PC-3 (cell line): ENCODE measurements at regions not wholly inside any gene's neighbourhood (a gene's known extent, or its start where the extent isn't known, plus 50 kb on each side); places are given as distances from the start of the nearest gene placed in this dataset.

Experiments used
- ATAC-seq: fragments of 200-7000 bp; cut with Tn5 transposase; 2 replicates; pipeline ENCODE4 v1.9.1; 2020; ENCODE audit warnings: mild to moderate bottlenecking, moderate library complexity
- BruUV-seq: library from RNA; stranded (reverse); fragments of 400-500 nt; replicated peaks from 2 replicates; lab custom pipeline; 2021; lab: Mats Ljungman, UMichigan
- CTCF ChIA-PET: fragments of 300-600 bp; sonication (Branson Sonifier 250); formaldehyde crosslinking; loops from one replicate; lab custom pipeline; 2022; ENCODE audit warnings: antibody characterized with exemption; lab: Charles Lee
- POLR2A ChIA-PET: fragments of 300-600 bp; sonication (Branson Sonifier 250); formaldehyde crosslinking; loops from one replicate; lab custom pipeline; 2022; ENCODE audit warnings: antibody characterized with exemption; ENCODE audit not compliant: unreplicated experiment; lab: Charles Lee
- DNase-seq: peaks from one replicate; pipeline ENCODE4 v3.0.0-alpha.2; 2015
- H2AFZ ChIP-seq: fragments of 300-600 bp; sonication (generic); 2 replicates; pipeline ENCODE4 v1.6.0; 2016; ENCODE audit warnings: antibody characterized with exemption, low read length
- H3F3A ChIP-seq: fragments of 300-600 bp; sonication (generic); one replicate; pipeline ENCODE4 v1.6.0; 2017; ENCODE audit warnings: antibody characterized with exemption, low read length, control low read depth, mild to moderate bottlenecking; ENCODE audit not compliant: unreplicated experiment
- H3K27ac ChIP-seq: fragments of 300-600 bp; sonication (generic); 2 replicates; pipeline ENCODE4 v1.5.1; 2016; ENCODE audit warnings: mild to moderate bottlenecking, low read length
- H3K27me3 ChIP-seq: fragments of 300-600 bp; sonication (generic); 2 replicates; pipeline ENCODE4 v1.6.1; 2016; ENCODE audit warnings: low read length, mixed read lengths
- H3K36me3 ChIP-seq: fragments of 300-600 bp; sonication (generic); 2 replicates; pipeline ENCODE4 v1.6.1; 2016; ENCODE audit warnings: low read depth, mixed run types, low read length, mixed read lengths
- H3K4me1 ChIP-seq: fragments of 300-600 bp; sonication (generic); 2 replicates; pipeline ENCODE4 v1.5.1; 2016; ENCODE audit warnings: low read length; ENCODE audit not compliant: insufficient read depth
- H3K4me2 ChIP-seq: fragments of 300-600 bp; sonication (generic); 2 replicates; pipeline ENCODE4 v1.6.0; 2016; ENCODE audit warnings: low read length
- H3K4me3 ChIP-seq: fragments of 300-600 bp; sonication (generic); 2 replicates; pipeline ENCODE4 v1.5.1; 2016; ENCODE audit warnings: mild to moderate bottlenecking, low read length, mixed read lengths
- H3K79me2 ChIP-seq: fragments of 300-600 bp; sonication (generic); 2 replicates; pipeline ENCODE4 v1.6.1; 2017; ENCODE audit warnings: low read length, mixed read lengths
- H3K9ac ChIP-seq: fragments of 300-600 bp; sonication (generic); 2 replicates; pipeline ENCODE4 v1.6.0; 2016; ENCODE audit warnings: mild to moderate bottlenecking, low read length
- H3K9me2 ChIP-seq: fragments of 300-600 bp; sonication (generic); replicated peaks from 2 replicates; pipeline ENCODE4 v1.6.1; 2016; ENCODE audit warnings: mixed run types, low read length, mixed read lengths
- H3K9me3 ChIP-seq: fragments of 300-600 bp; sonication (generic); 2 replicates; pipeline ENCODE4 v1.6.1; 2016; ENCODE audit warnings: low read length, mixed read lengths
- H4K20me1 ChIP-seq: fragments of 300-600 bp; sonication (generic); 2 replicates; pipeline ENCODE4 v1.6.1; 2016; ENCODE audit warnings: low read length, mixed read lengths
- EZH2 ChIP-seq: fragments of 300-600 bp; sonication (generic); IDR thresholded peaks from one replicate; pipeline ENCODE4 v1.6.1; 2017; ENCODE audit warnings: antibody characterized with exemption, mild to moderate bottlenecking, low read length; ENCODE audit not compliant: unreplicated experiment
- EZH2phosphoT487 ChIP-seq: fragments of 300-600 bp; sonication (generic); IDR thresholded peaks from 2 replicates; pipeline ENCODE4 v1.6.1; 2018; ENCODE audit warnings: mild to moderate bottlenecking, antibody characterized with exemption, low read length, borderline replicate concordance
- intact Hi-C: fragments of 100-400 bp; cut with micrococcal nuclease; formaldehyde crosslinking; loops from 2 replicates; pipeline ENCODE4 v1.9.0; 2023
- TF ChIP-seq, protein P1 (sequence below): fragments of 300-600 bp; sonication (generic); conservative IDR thresholded peaks from 2 replicates; pipeline ENCODE4 v1.5.1; 2017; ENCODE audit warnings: antibody characterized with exemption, low read depth, mild to moderate bottlenecking, low read length

DNA sequence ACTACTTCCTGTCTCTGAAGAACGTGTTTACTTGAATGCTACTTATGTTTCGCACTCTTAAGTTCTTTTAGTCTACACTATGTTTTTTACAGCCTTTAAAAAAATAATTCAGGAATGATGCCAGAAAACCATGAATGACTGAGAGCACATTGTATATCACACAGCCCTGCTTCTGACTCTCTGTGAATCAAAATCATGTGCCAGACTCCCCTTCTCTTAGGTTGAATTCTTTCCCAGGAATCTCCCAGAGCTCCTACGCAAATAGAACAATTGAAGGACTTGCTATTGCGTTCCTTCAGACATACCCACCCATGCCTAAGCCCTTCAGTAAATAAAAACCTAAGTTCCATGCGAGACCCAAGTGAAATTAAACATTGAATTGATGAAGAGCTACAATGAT lies 782.0 kb upstream of the ALCAM start:
- no TSS peak for BruUV-seq
- H3K27ac ChIP-seq, result no peak overlapping the region
- ChIA-PET POLR2A (no interaction called here), CTCF (no interaction called here)
- H3K79me2 ChIP-seq, result no peaks in the 10 kb centered on the region
- H2AFZ ChIP-seq, result no peak overlapping the region
- no peak overlapping the region for H3K9ac ChIP-seq
- no peaks in the 10 kb centered on the region for H3F3A ChIP-seq
- no peak for DNase-seq
- TF ChIP-seq EZH2phosphoT487 (no peak), EZH2 (no peak)
- TF ChIP-seq, protein P1, sequence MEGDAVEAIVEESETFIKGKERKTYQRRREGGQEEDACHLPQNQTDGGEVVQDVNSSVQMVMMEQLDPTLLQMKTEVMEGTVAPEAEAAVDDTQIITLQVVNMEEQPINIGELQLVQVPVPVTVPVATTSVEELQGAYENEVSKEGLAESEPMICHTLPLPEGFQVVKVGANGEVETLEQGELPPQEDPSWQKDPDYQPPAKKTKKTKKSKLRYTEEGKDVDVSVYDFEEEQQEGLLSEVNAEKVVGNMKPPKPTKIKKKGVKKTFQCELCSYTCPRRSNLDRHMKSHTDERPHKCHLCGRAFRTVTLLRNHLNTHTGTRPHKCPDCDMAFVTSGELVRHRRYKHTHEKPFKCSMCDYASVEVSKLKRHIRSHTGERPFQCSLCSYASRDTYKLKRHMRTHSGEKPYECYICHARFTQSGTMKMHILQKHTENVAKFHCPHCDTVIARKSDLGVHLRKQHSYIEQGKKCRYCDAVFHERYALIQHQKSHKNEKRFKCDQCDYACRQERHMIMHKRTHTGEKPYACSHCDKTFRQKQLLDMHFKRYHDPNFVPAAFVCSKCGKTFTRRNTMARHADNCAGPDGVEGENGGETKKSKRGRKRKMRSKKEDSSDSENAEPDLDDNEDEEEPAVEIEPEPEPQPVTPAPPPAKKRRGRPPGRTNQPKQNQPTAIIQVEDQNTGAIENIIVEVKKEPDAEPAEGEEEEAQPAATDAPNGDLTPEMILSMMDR, result no peak
- H3K4me1 ChIP-seq, result no peaks in the 10 kb centered on the region
- no peaks in the 10 kb centered on the region for H3K36me3 ChIP-seq
- no peaks in the 10 kb centered on the region for H3K9me3 ChIP-seq
- intact Hi-C loops, result no loop called here
- no peaks in the 10 kb centered on the region for H4K20me1 ChIP-seq
- no peaks in the 10 kb centered on the region for H3K9me2 ChIP-seq
- H3K27me3 ChIP-seq, result no peaks in the 10 kb centered on the region
- no peak for ATAC-seq
- no peak overlapping the region for H3K4me3 ChIP-seq
- H3K4me2 ChIP-seq, result no peak overlapping the region

DNA sequence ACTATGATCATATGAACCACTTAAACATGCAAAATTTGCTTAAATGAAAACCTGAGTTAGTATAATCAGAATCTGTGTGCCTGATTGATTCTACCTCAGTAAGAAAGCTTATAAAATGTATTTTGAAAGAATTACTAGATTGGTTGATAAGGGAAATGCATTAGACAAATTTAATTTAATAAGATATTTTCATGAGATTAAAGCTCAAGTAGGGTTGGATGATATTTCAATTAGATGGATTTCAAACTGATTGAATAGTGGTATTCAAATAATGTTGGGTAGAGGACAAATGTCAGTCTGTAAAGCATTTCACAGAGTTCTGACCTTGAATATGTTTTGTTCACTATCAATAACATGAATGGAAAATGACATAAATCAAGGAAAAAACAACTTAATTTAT lies 780.4 kb upstream of the ALCAM start:
- H3K4me2 ChIP-seq, result no peak overlapping the region
- DNase-seq (no peak), ATAC-seq (no peak)
- H3K79me2 ChIP-seq, result no peaks in the 10 kb centered on the region
- BruUV-seq, result no TSS peak
- ChIA-PET CTCF (no interaction called here), POLR2A (no interaction called here)
- H2AFZ ChIP-seq, result no peak overlapping the region
- H3K27me3 ChIP-seq, result no peaks in the 10 kb centered on the region
- no peak for TF ChIP-seq EZH2phosphoT487
- TF ChIP-seq EZH2, result no peak
- TF ChIP-seq, protein P1, result no peak
- H3K36me3 ChIP-seq, result no peaks in the 10 kb centered on the region
- H3K9ac ChIP-seq, result no peak overlapping the region
- no peaks in the 10 kb centered on the region for H3K9me3 ChIP-seq
- no peaks in the 10 kb centered on the region for H4K20me1 ChIP-seq
- no peak overlapping the region for H3K27ac ChIP-seq
- H3F3A ChIP-seq, result no peaks in the 10 kb centered on the region
- H3K9me2 ChIP-seq, result no peaks in the 10 kb centered on the region
- intact Hi-C loops, result no loop called here
- H3K4me1 ChIP-seq, result no peaks in the 10 kb centered on the region
- H3K4me3 ChIP-seq, result no peak overlapping the region

DNA sequence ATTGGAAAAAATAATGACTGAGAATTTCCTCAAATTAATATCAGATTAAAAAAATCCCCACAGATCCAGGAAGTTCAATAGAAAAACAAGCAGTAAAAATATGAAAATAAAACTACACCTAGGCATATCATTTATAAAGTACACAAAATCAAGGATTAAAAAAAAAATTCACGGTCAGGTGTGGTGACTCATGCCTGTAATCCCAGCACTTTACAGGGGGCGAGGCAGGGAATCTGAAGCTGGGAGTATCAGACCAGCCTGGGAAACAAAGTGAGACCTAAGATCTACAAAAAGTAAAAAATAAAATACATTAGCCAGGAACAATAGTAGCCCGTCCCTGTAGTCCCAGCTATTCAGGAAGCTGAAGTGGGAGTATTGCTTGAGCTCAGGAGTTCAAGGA lies 778.3 kb upstream of the ALCAM start:
- H3K36me3 ChIP-seq, result no peaks in the 10 kb centered on the region
- no peak overlapping the region for H3K27ac ChIP-seq
- no peaks in the 10 kb centered on the region for H3K79me2 ChIP-seq
- no peak overlapping the region for H3K4me3 ChIP-seq
- H3F3A ChIP-seq, result no peaks in the 10 kb centered on the region
- TF ChIP-seq EZH2phosphoT487 (no peak), EZH2 (no peak)
- TF ChIP-seq, protein P1, result no peak
- intact Hi-C loops, result no loop called here
- no peaks in the 10 kb centered on the region for H4K20me1 ChIP-seq
- H2AFZ ChIP-seq, result no peak overlapping the region
- no peaks in the 10 kb centered on the region for H3K4me1 ChIP-seq
- H3K9me3 ChIP-seq, result no peaks in the 10 kb centered on the region
- no TSS peak for BruUV-seq
- DNase-seq (peak; percentile 21), ATAC-seq (peak; percentile 42; the same call in 1 of the 2 replicates)
- H3K27me3 ChIP-seq, result no peaks in the 10 kb centered on the region
- no peaks in the 10 kb centered on the region for H3K9me2 ChIP-seq
- no peak overlapping the region for H3K4me2 ChIP-seq
- no peak overlapping the region for H3K9ac ChIP-seq
- CTCF ChIA-PET, result no interaction called here
- POLR2A ChIA-PET, result interaction anchor here (0.7 kb wide), 1 partner anchor 8 kb away, joined by 5 read pairs; no protein-coding TSS in a partner anchor
